ENCODE measurements at regions not wholly inside any gene's neighbourhood (a gene's known extent, or its start where the extent isn't known, plus 50 kb on each side); places are given as distances from the start of the nearest gene placed in this dataset.

- no peak overlapping the region for H3K27ac ChIP-seq (ENCODE audit: extremely low read depth, low read depth, low read length)
- TF ChIP-seq ZBTB21 (tag by site-specific recombination; IDR thresholded peaks at IDR 0.05) (no peak), ZNF184 (tag by site-specific recombination; IDR thresholded peaks at IDR 0.05) (no peak), OVOL3 (tag by site-specific recombination; IDR thresholded peaks at IDR 0.05) (no peak), RBAK (tag by site-specific recombination; IDR thresholded peaks at IDR 0.05) (no peak), ZNF558 (tag by site-specific recombination; IDR thresholded peaks at IDR 0.05) (no peak), ZNF600 (tag by site-specific recombination; IDR thresholded peaks at IDR 0.05) (no peak), KLF7 (tag by site-specific recombination; IDR thresholded peaks at IDR 0.05; ENCODE audit: borderline replicate concordance) (no peak)
- ChIA-PET POLR2A (no interaction called here), CTCF (interaction anchor here (0.5 kb wide), 1 partner anchor 98 kb away, joined by 5 read pairs; no protein-coding TSS in a partner anchor)
- H3K4me3 ChIP-seq (ENCODE audit: low read depth, low read length): no peak overlapping the region
- H3K9me3 ChIP-seq (ENCODE audit: control insufficient read depth, insufficient read depth, low read depth, low read length): no peaks in the 10 kb centered on the region
- no peaks in the 10 kb centered on the region for H3K36me3 ChIP-seq (ENCODE audit: control insufficient read depth in 2 of 2, insufficient read depth in 1 of 2, low read length in 2 of 2)
- H3K4me1 ChIP-seq (ENCODE audit: control insufficient read depth, insufficient read depth, low read length): no peaks in the 10 kb centered on the region
These were observed 92.7 kb downstream of the RGS2 start for GRCh38 chr1:192901500-192901899.

- no peaks in the 10 kb centered on the region for H3K4me1 ChIP-seq (ENCODE audit: control insufficient read depth, insufficient read depth, low read length)
- no peak overlapping the region for H3K27ac ChIP-seq (ENCODE audit: extremely low read depth, low read depth, low read length)
- ChIA-PET POLR2A (no interaction called here), CTCF (interaction anchor here (0.6 to 0.7 kb wide), 2 partner anchors 33 to 109 kb away, joined by 3 read pairs; no protein-coding TSS in a partner anchor)
- TF ChIP-seq KLF16 (tag by site-specific recombination; IDR thresholded peaks at IDR 0.05) (no peak), ZNF214 (tag by site-specific recombination; IDR thresholded peaks at IDR 0.05; ENCODE audit: borderline replicate concordance) (no peak), ZBTB1 (tag by site-specific recombination; IDR thresholded peaks at IDR 0.05) (no peak), ZNF132 (tag by site-specific recombination; IDR thresholded peaks at IDR 0.05; ENCODE audit: borderline replicate concordance) (no peak), BCL11A (tag by site-specific recombination; IDR thresholded peaks at IDR 0.05; ENCODE audit: low read depth) (no peak), ZBTB48 (tag by site-specific recombination; IDR thresholded peaks at IDR 0.05) (no peak), ZNF16 (tag by site-specific recombination; IDR thresholded peaks at IDR 0.05; ENCODE audit: low read depth) (no peak), HOXA7 (CRISPR knock-in tag; IDR thresholded peaks at IDR 0.05; ENCODE audit: borderline replicate concordance) (no peak)
- no peaks in the 10 kb centered on the region for H3K36me3 ChIP-seq (ENCODE audit: control insufficient read depth in 2 of 2, insufficient read depth in 1 of 2, low read length in 2 of 2)
- H3K9me3 ChIP-seq (ENCODE audit: control insufficient read depth, insufficient read depth, low read depth, low read length): no peaks in the 10 kb centered on the region
- no peak overlapping the region for H3K4me3 ChIP-seq (ENCODE audit: low read depth, low read length)
These were observed 94.3 kb downstream of the RGS2 start for GRCh38 chr1:192903142-192903541.

- H3K36me3 ChIP-seq (ENCODE audit: control insufficient read depth in 2 of 2, insufficient read depth in 1 of 2, low read length in 2 of 2): no peaks in the 10 kb centered on the region
- POLR2A ChIA-PET: no interaction called here
- no peaks in the 10 kb centered on the region for H3K9me3 ChIP-seq (ENCODE audit: control insufficient read depth, insufficient read depth, low read depth, low read length)
- H3K4me1 ChIP-seq (ENCODE audit: control insufficient read depth, insufficient read depth, low read length): no peaks in the 10 kb centered on the region
- no peak for TF ChIP-seq TCF7L2 (IDR thresholded peaks at IDR 0.05; ENCODE audit: borderline replicate concordance, low read depth, low read length)
- TF ChIP-seq ZNF24 (tag by site-specific recombination; IDR thresholded peaks at IDR 0.05): no peak
- TF ChIP-seq ZSCAN16 (tag by site-specific recombination; IDR thresholded peaks at IDR 0.05): no peak
- no peak for TF ChIP-seq SP3 (tag by site-specific recombination; IDR thresholded peaks at IDR 0.05)
- no peak for TF ChIP-seq ZSCAN18 (tag by site-specific recombination; IDR thresholded peaks at IDR 0.05)
- no peak for TF ChIP-seq ZNF354C (tag by site-specific recombination; IDR thresholded peaks at IDR 0.05; ENCODE audit: borderline replicate concordance, low read depth)
- no peak for TF ChIP-seq ZNF670 (tag by site-specific recombination; IDR thresholded peaks at IDR 0.05; ENCODE audit: low read depth)
- no peak for TF ChIP-seq KLF1 (tag by site-specific recombination; IDR thresholded peaks at IDR 0.05)
- no peak for TF ChIP-seq ZNF157 (tag by site-specific recombination; IDR thresholded peaks at IDR 0.05)
- no peak for TF ChIP-seq ZNF514 (tag by site-specific recombination; IDR thresholded peaks at IDR 0.05)
- TF ChIP-seq ZNF791 (tag by site-specific recombination; IDR thresholded peaks at IDR 0.05): no peak
- TF ChIP-seq ZBTB17 (tag by site-specific recombination; IDR thresholded peaks at IDR 0.05): no peak
- no peak for TF ChIP-seq ZNF488 (tag by site-specific recombination; IDR thresholded peaks at IDR 0.05)
- TF ChIP-seq ATF2 (tag by site-specific recombination; IDR thresholded peaks at IDR 0.05; ENCODE audit: low read depth): no peak
- CTCF ChIA-PET: no interaction called here
- no peak overlapping the region; the same call in 1 of the 2 replicates for H3K4me3 ChIP-seq (ENCODE audit: low read depth, low read length)
- H3K27ac ChIP-seq (ENCODE audit: extremely low read depth, low read depth, low read length): no peak overlapping the region
These were observed 95.6 kb downstream of the RGS2 start for GRCh38 chr1:192904438-192904895.

All from HEK293 (cell line).